H9 (cell line): ENCODE measurements at regions not wholly inside any gene's neighbourhood (a gene's known extent, or its start where the extent isn't known, plus 50 kb on each side); places are given as distances from the start of the nearest gene placed in this dataset.
"Not testable (repeated sequence)": the region's sequence is repeated elsewhere in the genome, so short reads cannot be mapped to it uniquely, and the experiment has no call there.

Source experiments
- DNase-seq: peaks from one replicate; pipeline ENCODE4 v3.0.0-alpha.2; 2017
- H2AFZ ChIP-seq: one replicate; pipeline ENCODE4 v1.6.1; 2013; ENCODE audit warnings: mild to moderate bottlenecking, low read length, control low read depth, moderate library complexity
- H2AK5ac ChIP-seq: 2 replicates; pipeline ENCODE4 v1.6.1; 2013; ENCODE audit warnings: low read length, control low read depth, mixed read lengths; ENCODE audit not compliant: insufficient read length
- H2BK120ac ChIP-seq: one replicate; pipeline ENCODE4 v1.6.1; 2013; ENCODE audit warnings: low read depth, mild to moderate bottlenecking, low read length, control low read depth, inconsistent platforms; ENCODE audit not compliant: poor library complexity, severe bottlenecking
- H2BK12ac ChIP-seq: 2 replicates; pipeline ENCODE4 v1.6.1; 2013; ENCODE audit warnings: low read length, control low read depth, mixed read lengths, low read depth; ENCODE audit not compliant: insufficient read length
- H2BK15ac ChIP-seq: 2 replicates; pipeline ENCODE4 v1.6.1; 2013; ENCODE audit warnings: low read depth, low read length, control low read depth
- H2BK20ac ChIP-seq: one replicate; pipeline ENCODE4 v1.6.1; 2013; ENCODE audit warnings: low read depth, mild to moderate bottlenecking, low read length, control low read depth, inconsistent platforms; ENCODE audit not compliant: poor library complexity, severe bottlenecking
- H2BK5ac ChIP-seq: 2 replicates; pipeline ENCODE4 v1.6.1; 2013; ENCODE audit warnings: low read length, control low read depth, mixed read lengths; ENCODE audit not compliant: insufficient read length
- H3K14ac ChIP-seq: 2 replicates; pipeline ENCODE4 v1.6.1; 2013; ENCODE audit warnings: low read length, control low read depth; ENCODE audit not compliant: insufficient read depth
- H3K18ac ChIP-seq: 2 replicates; pipeline ENCODE4 v1.6.1; 2013; ENCODE audit warnings: low read depth, mild to moderate bottlenecking, mixed read lengths, low read length, control low read depth; ENCODE audit not compliant: insufficient read length
- H3K23ac ChIP-seq: 2 replicates; pipeline ENCODE4 v1.6.1; 2013; ENCODE audit warnings: low read length, control low read depth, mixed read lengths, low read depth; ENCODE audit not compliant: insufficient read length
- H3K23me2 ChIP-seq: 2 replicates; pipeline ENCODE4 v1.6.1; 2013; ENCODE audit warnings: low read depth, mild to moderate bottlenecking, mixed read lengths, low read length, control low read depth; ENCODE audit not compliant: insufficient read length, poor library complexity, severe bottlenecking
- H3K27ac ChIP-seq: 2 replicates; pipeline ENCODE4 v1.5.1; 2013; ENCODE audit warnings: low read length, control low read depth, mixed read lengths, low read depth; ENCODE audit not compliant: insufficient read length
- H3K27me3 ChIP-seq: 2 replicates; pipeline ENCODE4 v1.6.1; 2013; ENCODE audit warnings: low read length, control low read depth, inconsistent platforms; ENCODE audit not compliant: insufficient read depth
- H3K4ac ChIP-seq: 2 replicates; pipeline ENCODE4 v1.6.1; 2013; ENCODE audit warnings: low read depth, mild to moderate bottlenecking, control low read depth, inconsistent platforms, low read length, moderate library complexity
- H3K4me1 ChIP-seq: 2 replicates; pipeline ENCODE4 v1.6.1; 2013; ENCODE audit warnings: low read length, control low read depth, inconsistent platforms; ENCODE audit not compliant: insufficient read depth
- H3K4me2 ChIP-seq: 2 replicates; pipeline ENCODE4 v1.6.1; 2013; ENCODE audit warnings: low read length, control low read depth, mixed read lengths; ENCODE audit not compliant: insufficient read length, insufficient read depth
- H3K56ac ChIP-seq: 2 replicates; pipeline ENCODE4 v1.6.1; 2013; ENCODE audit warnings: low read depth, mild to moderate bottlenecking, mixed read lengths, low read length, control low read depth; ENCODE audit not compliant: insufficient read length
- H3K79me1 ChIP-seq: 2 replicates; pipeline ENCODE4 v1.6.1; 2013; ENCODE audit warnings: low read depth, mild to moderate bottlenecking, moderate library complexity, low read length, control low read depth, inconsistent platforms; ENCODE audit not compliant: insufficient read depth, poor library complexity, severe bottlenecking
- H3K79me2 ChIP-seq: 2 replicates; pipeline ENCODE4 v1.6.1; 2013; ENCODE audit warnings: low read length, control low read depth, inconsistent platforms; ENCODE audit not compliant: insufficient read depth
- H3K9ac ChIP-seq: 2 replicates; pipeline ENCODE4 v1.6.1; 2013; ENCODE audit warnings: low read length, control low read depth, mixed read lengths; ENCODE audit not compliant: insufficient read length; ENCODE audit errors: extremely low read depth
- H3K9me3 ChIP-seq: one replicate; pipeline ENCODE4 v1.6.1; 2013; ENCODE audit warnings: low read depth, low read length, inconsistent platforms; ENCODE audit not compliant: control insufficient read depth
- H3T11ph ChIP-seq: one replicate; pipeline ENCODE4 v1.6.1; 2013; ENCODE audit warnings: mild to moderate bottlenecking, low read length, control low read depth, inconsistent platforms
- H4K20me1 ChIP-seq: one replicate; pipeline ENCODE4 v1.6.1; 2013; ENCODE audit not compliant: control insufficient read depth, insufficient read length, insufficient read depth
- H4K5ac ChIP-seq: 2 replicates; pipeline ENCODE4 v1.6.1; 2013; ENCODE audit warnings: low read depth, mild to moderate bottlenecking, mixed read lengths, low read length, control low read depth; ENCODE audit not compliant: insufficient read length
- H4K8ac ChIP-seq: replicated peaks from 2 replicates; pipeline ENCODE4 v1.6.1; 2013; ENCODE audit warnings: low read length, control low read depth, mixed read lengths, low read depth; ENCODE audit not compliant: insufficient read length
- H4K91ac ChIP-seq: 2 replicates; pipeline ENCODE4 v1.6.1; 2013; ENCODE audit warnings: low read depth, mild to moderate bottlenecking, moderate library complexity, mixed read lengths, low read length, control low read depth; ENCODE audit not compliant: insufficient read length
- H3K27ac Mint-ChIP-seq, 3 experiments: 2 replicates in 2 of 3; 3 replicates in 1 of 3; pipeline ENCODE4 v1.8.0; 2020 to 2021; ENCODE audit warnings: mixed read lengths in 3 of 3, mild to moderate bottlenecking in 1 of 3, moderate library complexity in 1 of 3
- H3K27me3 Mint-ChIP-seq: 2 replicates; pipeline ENCODE4 v1.8.0; 2021; ENCODE audit warnings: low read depth, mild to moderate bottlenecking, moderate library complexity, mixed read lengths
- H3K36me3 Mint-ChIP-seq, 3 experiments: 2 replicates in 2 of 3; 3 replicates in 1 of 3; pipeline ENCODE4 v1.8.0; 2020 to 2021; ENCODE audit warnings: low read depth in 3 of 3, mixed read lengths in 3 of 3; ENCODE audit not compliant: insufficient read depth in 1 of 3
- H3K4me1 Mint-ChIP-seq, 2 experiments: 2 replicates each; pipeline ENCODE4 v1.8.0; 2020; ENCODE audit warnings: mixed read lengths in 2 of 2
- H3K4me3 Mint-ChIP-seq, 2 experiments: 2 replicates in 1 of 2; 3 replicates in 1 of 2; pipeline ENCODE4 v1.8.0; 2020 to 2021; ENCODE audit warnings: mild to moderate bottlenecking in 2 of 2, mixed read lengths in 2 of 2, moderate library complexity in 1 of 2
- H3K9me3 Mint-ChIP-seq, 2 experiments: 2 replicates in 1 of 2; 3 replicates in 1 of 2; pipeline ENCODE4 v1.8.0; 2020; ENCODE audit warnings: mild to moderate bottlenecking in 2 of 2, mixed read lengths in 2 of 2, moderate library complexity in 1 of 2
- CTCF ChIP-seq: fragments of 200-600 bp; sonication (generic); conservative IDR thresholded peaks from 3 replicates; pipeline ENCODE4 v1.8.0; 2021; ENCODE audit warnings: antibody characterized with exemption, mild to moderate bottlenecking
- WGBS: extraction: QIAGEN DNeasy Blood & Tissue Kit; methylation state at CpG from one replicate; pipeline ENCODE4 v1.1.7; 2013; ENCODE audit warnings: missing lambda C conversion rate, low lambda C conversion rate, mixed read lengths; ENCODE audit not compliant: insufficient read length; ENCODE audit errors: extremely low coverage; 5-methylcytosine and 5-hydroxymethylcytosine counted together

GRCh38 chr2:132349092-132349687 is 67.4 kb upstream of the GPR39 start:
- not testable (repeated sequence) for H3K36me3 Mint-ChIP-seq, H4K5ac ChIP-seq, H2BK20ac ChIP-seq, H4K91ac ChIP-seq, H3K79me2 ChIP-seq, H3K9me3 Mint-ChIP-seq, H3K56ac ChIP-seq, H3K9ac ChIP-seq, H3K4me3 Mint-ChIP-seq, H3T11ph ChIP-seq, H3K23ac ChIP-seq, H3K4me1 Mint-ChIP-seq, H4K20me1 ChIP-seq, H2AK5ac ChIP-seq, H3K14ac ChIP-seq, H3K23me2 ChIP-seq, H3K18ac ChIP-seq, H3K4me1 ChIP-seq, H2BK15ac ChIP-seq, H3K4ac ChIP-seq, H3K27ac Mint-ChIP-seq, H3K27me3 ChIP-seq, H2BK5ac ChIP-seq, H3K27ac ChIP-seq, H3K79me1 ChIP-seq, H4K8ac ChIP-seq, DNase-seq, H2AFZ ChIP-seq, H3K4me2 ChIP-seq, H3K9me3 ChIP-seq, H2BK12ac ChIP-seq, H2BK120ac ChIP-seq
- peak; percentile 81 for TF ChIP-seq CTCF
- WGBS, result no CpG with 5 or more reads among the region's 8 CpGs
- H3K27me3 Mint-ChIP-seq, result peaks cover 15% of the 10 kb centered on the region

GRCh38 chr2:132351668-132352067 is 64.9 kb upstream of the GPR39 start:
- H3K18ac ChIP-seq, H3K4ac ChIP-seq, H3K27ac Mint-ChIP-seq, H2BK15ac ChIP-seq, H4K8ac ChIP-seq, H3K4me1 ChIP-seq, H4K91ac ChIP-seq, H2BK120ac ChIP-seq, H4K20me1 ChIP-seq, H3K9me3 Mint-ChIP-seq, H3K9me3 ChIP-seq, H3K36me3 Mint-ChIP-seq, H3K27me3 ChIP-seq, H3K23ac ChIP-seq, H3K14ac ChIP-seq, H2BK20ac ChIP-seq, H2BK12ac ChIP-seq, H3K9ac ChIP-seq, H3K79me1 ChIP-seq, H3K79me2 ChIP-seq, H3K4me2 ChIP-seq, DNase-seq, H3K23me2 ChIP-seq, H3K56ac ChIP-seq, H4K5ac ChIP-seq, H3T11ph ChIP-seq, H2AFZ ChIP-seq, H3K4me1 Mint-ChIP-seq, H2BK5ac ChIP-seq, H3K27ac ChIP-seq, H2AK5ac ChIP-seq: not testable (repeated sequence)
- peaks cover 26% of the 10 kb centered on the region for H3K27me3 Mint-ChIP-seq
- WGBS, result 100% methylated on average over 2 of the region's 4 CpGs
- peak overlapping the region; percentile 62 to 75; a peak in 2 of 5 replicates for H3K4me3 Mint-ChIP-seq
